ENCODE measurements at regions not wholly inside any gene's neighbourhood (a gene's known extent, or its start where the extent isn't known, plus 50 kb on each side); places are given as distances from the start of the nearest gene placed in this dataset.

- TF ChIP-seq NFIC (IDR thresholded peaks at IDR 0.05) (no peak), TAF1 (IDR thresholded peaks at IDR 0.05; ENCODE audit: low read depth) (no peak), YY1 (IDR thresholded peaks at IDR 0.05; ENCODE audit: low read depth) (no peak), RAD21 (IDR thresholded peaks at IDR 0.05; ENCODE audit: low read depth) (no peak), REST (IDR thresholded peaks at IDR 0.05; ENCODE audit: low read depth) (no peak), CEBPB (IDR thresholded peaks at IDR 0.05) (no peak), EGR1 (IDR thresholded peaks at IDR 0.05) (no peak), FOXM1 (IDR thresholded peaks at IDR 0.05; ENCODE audit: borderline replicate concordance, low read depth) (no peak), EP300 (IDR thresholded peaks at IDR 0.05; ENCODE audit: borderline replicate concordance) (no peak), USF1 (IDR thresholded peaks at IDR 0.05) (no peak), ZBTB7A (IDR thresholded peaks at IDR 0.05; ENCODE audit: low read depth) (no peak), MAX (IDR thresholded peaks at IDR 0.05) (no peak), TCF12 (IDR thresholded peaks at IDR 0.05; ENCODE audit: low read depth) (no peak)
These were observed 112.0 kb upstream of the PABPC4L start for GRCh38 chr4:134313591-134313990.
